NOMO-1 (cell line): ENCODE measurements at regions not wholly inside any gene's neighbourhood (a gene's known extent, or its start where the extent isn't known, plus 50 kb on each side); places are given as distances from the start of the nearest gene placed in this dataset.

Experiments
- DNase-seq, 2 experiments: peaks; one replicate each; lab custom pipeline; 2025; ENCODE audit not compliant: unreplicated experiment in 2 of 2; lab: John Stamatoyannopoulos, UW

GRCh38 chr4:104763554-104764222 lies 269.0 kb upstream of the CXXC4 start:
- DNase-seq = no peak

- no peak for DNase-seq
These were observed 272.0 kb upstream of the CXXC4 start for GRCh38 chr4:104766676-104767075.

- DNase-seq = no peak
These were observed 278.2 kb upstream of the CXXC4 start for GRCh38 chr4:104772849-104773248.

- DNase-seq = peak in 1 of 2 experiments; percentile 31
These were observed 300.7 kb upstream of the CXXC4 start for GRCh38 chr4:104795264-104795939.

GRCh38 chr4:104811727-104812126 lies 317.0 kb upstream of the CXXC4 start:
- no peak for DNase-seq

GRCh38 chr4:104815665-104816064 lies 321.0 kb upstream of the CXXC4 start:
- DNase-seq = peak; percentile 26 to 36

- DNase-seq = no peak
These were observed 323.9 kb upstream of the CXXC4 start for GRCh38 chr4:104818579-104818978.

GRCh38 chr4:104826171-104826570 lies 320.5 kb upstream of the TET2 start:
- DNase-seq = no peak

GRCh38 chr4:104829761-104830160 lies 316.9 kb upstream of the TET2 start:
- DNase-seq = no peak

GRCh38 chr4:104848597-104849225 lies 298.0 kb upstream of the TET2 start:
- no peak for DNase-seq

- no peak for DNase-seq
These were observed 287.0 kb upstream of the TET2 start for GRCh38 chr4:104859601-104860237.

- peak; percentile 62 to 77 for DNase-seq
These were observed 286.2 kb upstream of the TET2 start for GRCh38 chr4:104860238-104861123.

GRCh38 chr4:104866809-104867208 lies 279.9 kb upstream of the TET2 start:
- DNase-seq = no peak

- DNase-seq = no peak
These were observed 278.1 kb upstream of the TET2 start for GRCh38 chr4:104868533-104868932.

GRCh38 chr4:104868958-104869357 lies 277.7 kb upstream of the TET2 start:
- peak in 1 of 2 experiments; percentile 17 for DNase-seq

GRCh38 chr4:104869831-104870230 lies 276.8 kb upstream of the TET2 start:
- DNase-seq = peak in 1 of 2 experiments; percentile 62

GRCh38 chr4:104870495-104871233 lies 276.0 kb upstream of the TET2 start:
- DNase-seq = peak in 1 of 2 experiments; percentile 39

GRCh38 chr4:104878936-104879335 lies 267.7 kb upstream of the TET2 start:
- no peak for DNase-seq

GRCh38 chr4:104879367-104879766 lies 267.3 kb upstream of the TET2 start:
- DNase-seq = no peak

GRCh38 chr4:104879854-104880253 lies 266.8 kb upstream of the TET2 start:
- DNase-seq = no peak
